CD4-positive, alpha-beta T cell treated with Interleukin-12 subunit alpha and Interleukin-12 subunit beta, for 1 hour (primary cell): ENCODE measurements at regions not wholly inside any gene's neighbourhood (a gene's known extent, or its start where the extent isn't known, plus 50 kb on each side); places are given as distances from the start of the nearest gene placed in this dataset.
"Not testable (repeated sequence)": the region's sequence is repeated elsewhere in the genome, so short reads cannot be mapped to it uniquely, and the experiment has no call there.

Source experiments
- DNase-seq: peaks from one replicate; pipeline ENCODE4 v3.0.0-alpha.2; 2020

DNA sequence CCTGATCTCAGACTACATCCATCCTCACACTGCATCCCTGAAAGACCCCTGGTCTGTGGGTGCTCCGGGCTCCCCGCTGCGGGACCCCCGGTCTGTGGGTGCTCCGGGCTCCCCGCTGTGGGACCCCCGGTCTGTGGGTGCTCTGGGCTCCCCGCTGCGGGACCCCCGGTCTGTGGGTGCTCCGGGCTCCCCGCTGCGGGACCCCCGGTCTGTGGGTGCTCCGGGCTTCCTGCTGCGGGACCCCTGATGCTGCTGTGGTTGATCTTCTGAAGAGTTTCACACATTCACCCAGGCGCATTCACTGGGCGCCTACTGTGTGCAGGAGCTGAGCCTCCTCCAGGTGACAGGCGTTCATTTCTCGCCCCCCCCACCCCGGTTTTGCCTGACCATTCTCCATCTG, 162.7 kb upstream of the SALL3 start:
- DNase-seq, result no peak

DNA sequence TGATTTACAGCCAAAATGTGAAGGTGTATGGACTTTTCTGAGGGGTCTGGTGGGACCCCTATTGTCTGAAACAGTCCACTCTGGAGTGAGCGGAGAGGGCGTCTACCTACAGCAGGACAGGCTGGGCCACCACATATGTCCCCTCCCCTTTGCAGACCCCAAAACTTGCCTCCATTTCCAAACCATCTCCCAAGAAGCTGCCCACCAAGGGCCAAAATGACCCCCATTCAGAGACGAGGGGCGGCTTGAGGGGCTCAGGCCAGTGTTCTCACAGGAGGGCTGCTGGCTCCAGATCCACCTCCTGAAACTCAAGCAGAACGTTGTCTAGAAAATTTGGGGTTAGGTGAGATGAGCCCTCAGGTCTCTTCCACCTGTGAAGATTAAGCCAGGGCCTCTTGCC, 161.1 kb upstream of the SALL3 start:
- DNase-seq, result no peak

DNA sequence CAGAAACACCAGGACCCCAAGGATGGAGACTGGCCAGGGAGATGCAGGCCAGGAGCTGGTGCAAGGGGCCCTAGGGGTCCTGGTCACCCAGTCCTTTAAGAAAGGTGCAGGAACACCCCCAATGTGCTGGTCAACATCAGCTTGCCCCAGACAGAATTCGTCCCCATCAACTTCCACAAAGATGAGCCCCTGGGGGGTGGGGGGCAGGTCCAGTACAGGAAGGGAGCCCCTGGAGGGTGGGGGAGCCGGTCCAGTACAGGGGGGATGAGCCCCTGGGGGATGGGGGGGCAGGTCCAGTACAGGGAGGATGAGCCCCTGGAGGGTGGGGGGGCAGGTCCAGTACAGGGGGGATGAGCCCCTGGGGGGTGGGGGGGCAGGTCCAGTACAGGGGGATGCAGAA, 160.7 kb upstream of the SALL3 start:
- DNase-seq, result no peak

DNA sequence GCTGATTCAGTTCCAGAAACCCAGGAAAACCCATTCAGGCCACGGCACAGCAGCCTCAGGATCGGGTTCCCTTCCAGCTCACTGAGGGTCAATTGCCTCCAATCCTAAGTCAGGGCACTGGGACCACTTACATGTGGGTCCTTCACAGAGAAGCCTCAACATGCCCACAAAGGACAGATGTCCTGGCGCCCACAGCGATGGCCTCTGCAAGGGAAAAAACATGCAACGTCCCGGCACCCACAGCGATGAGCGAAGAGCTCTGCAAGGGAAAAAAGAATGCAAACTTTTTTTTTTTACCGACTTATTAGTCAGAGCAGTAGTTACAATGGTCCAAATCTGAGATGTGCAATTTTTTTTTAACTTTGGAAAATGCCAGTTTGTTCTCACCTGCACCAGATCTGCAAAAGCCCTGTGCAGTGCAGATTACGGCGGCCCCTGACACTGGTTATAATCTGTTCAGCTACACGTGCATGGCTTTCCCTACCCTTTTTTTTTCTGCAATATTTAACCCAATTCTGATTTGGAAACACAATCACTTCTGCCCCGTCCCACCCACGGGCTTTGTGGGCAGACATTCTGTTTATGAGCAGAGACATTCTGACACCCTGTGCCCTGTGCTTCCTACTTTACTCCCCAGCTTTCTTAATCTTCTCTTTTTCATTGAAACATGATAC, 159.3 kb upstream of the SALL3 start:
- no peak for DNase-seq

DNA sequence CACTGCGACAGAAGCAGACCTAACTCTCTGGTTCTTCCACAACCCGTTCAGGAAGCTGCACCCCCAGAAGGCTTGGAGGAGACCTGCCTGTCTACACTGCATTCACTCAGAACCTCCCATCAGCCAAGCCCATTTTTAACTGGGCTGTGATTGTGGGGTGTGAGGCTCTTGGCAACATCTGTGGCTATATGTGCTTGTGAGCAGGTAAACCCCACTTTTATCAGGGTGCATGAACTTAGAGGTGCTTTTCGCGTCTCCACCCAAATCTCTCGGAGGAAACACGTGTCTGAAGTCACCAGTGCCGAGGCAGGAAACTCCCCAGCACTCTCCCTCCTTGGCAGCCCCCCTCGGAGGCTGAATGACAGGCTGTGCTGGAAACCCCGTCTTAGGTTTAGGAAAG, 158.2 kb upstream of the SALL3 start:
- no peak for DNase-seq

DNA sequence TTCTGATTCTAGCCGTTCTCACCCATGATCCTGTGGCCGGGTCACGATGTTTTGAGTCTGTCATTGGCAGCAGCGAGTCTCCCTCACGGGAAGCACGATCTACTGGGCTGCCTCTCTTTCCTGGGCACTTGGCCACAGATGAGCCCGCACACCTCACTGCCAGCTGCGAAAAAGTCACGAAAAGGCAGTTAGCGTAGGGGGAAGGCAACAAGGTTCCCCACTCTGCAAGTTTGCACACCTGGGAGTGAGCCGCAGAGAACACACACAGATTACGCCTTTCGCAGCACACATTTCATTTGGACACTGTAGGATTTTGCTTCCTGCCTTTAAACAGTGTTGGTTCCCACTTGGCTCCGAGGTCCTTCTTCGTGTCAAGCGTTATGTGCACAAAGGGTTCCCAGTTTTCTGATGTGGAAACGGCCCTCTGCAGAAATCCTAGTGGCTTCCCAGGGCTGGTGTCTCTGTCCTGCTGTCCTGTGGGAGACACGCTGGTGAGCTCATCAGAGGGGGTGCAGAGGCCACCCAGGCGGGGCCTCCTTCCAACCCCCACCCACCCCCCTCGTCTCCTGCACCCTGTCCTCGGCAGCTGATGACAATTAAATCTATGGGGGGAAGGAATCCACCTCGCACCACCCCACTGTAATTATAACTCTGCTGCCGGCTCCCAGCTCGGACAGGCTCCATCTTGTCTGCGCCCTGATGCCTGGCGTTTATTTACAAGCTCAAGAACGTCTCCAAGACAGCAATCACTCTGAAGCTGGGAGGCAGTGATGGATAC, 157.3 kb upstream of the SALL3 start:
- DNase-seq, result no peak

DNA sequence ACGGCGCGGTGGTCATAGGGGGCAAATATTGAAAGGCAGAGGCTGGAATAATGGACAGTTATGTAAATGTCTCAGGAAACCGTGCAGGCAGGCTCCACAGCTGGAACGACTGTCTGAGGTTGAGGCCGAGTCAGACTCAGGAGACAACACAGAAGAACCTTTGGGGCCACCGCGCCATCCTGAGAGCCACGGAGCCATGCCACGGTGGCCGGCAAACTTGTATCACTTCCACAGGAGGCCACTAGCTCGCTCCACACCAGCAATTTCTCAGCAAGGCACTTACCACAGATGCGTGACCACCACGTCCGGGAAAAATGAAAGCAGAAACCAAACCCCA, 156.7 kb upstream of the SALL3 start:
- DNase-seq, result no peak

DNA sequence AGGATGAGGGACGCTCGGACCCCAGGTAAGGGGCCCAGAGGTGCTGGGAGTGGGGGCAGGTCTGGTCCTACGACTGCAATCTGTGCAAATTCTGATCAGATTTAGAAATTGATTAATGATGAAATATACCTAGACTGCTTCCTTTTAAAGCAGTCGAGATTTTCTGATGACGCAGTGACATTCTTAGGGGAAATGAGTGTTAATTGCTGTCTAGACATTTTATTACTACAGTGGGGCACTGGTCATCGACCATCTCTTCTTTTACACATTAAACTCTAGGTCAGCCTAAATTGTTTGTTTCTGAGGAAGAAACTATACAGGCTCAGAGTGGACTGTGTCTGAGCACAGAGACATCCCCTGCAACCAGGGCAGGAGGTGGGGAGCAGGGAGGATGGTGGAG, 154.4 kb upstream of the SALL3 start:
- DNase-seq, result no peak

DNA sequence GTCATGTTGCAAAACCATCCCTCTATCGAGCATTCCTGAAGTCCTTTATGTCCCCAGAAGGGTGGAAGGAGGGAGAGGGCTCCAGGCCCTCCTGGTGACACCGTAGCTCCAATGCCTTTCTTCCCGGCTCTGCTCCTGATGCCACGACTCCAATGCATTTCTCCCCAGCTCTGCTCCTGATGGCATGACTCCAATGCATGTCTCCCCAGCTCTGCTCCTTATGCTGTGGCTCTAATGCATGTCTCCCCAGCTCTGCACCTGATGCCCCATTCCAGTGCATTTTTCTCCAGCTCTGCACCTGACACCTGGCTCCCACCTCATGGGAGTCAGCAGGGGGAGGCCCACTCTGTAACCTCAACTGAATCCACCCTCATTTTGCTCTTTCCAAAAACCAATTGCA, 153.0 kb upstream of the SALL3 start:
- DNase-seq, result no peak

DNA sequence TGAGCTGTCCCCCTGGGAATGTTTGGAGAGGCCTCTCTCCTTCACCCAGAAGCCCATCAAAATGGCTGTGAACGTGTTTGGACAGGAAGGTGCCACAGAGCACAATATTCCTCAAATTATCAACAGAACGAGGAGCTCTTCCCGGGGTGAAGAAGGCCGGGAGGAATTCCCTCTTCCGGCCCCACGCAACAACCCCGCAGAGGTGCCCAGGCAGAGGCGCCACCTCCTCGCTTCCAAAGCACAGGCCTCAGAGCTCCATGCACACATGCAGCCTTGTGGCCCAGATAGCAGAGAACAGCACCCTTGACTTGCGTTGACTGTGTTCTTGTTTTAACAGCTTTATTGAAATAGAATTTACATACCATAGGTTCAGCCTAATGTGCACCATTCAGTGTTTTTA, 152.5 kb upstream of the SALL3 start:
- no peak for DNase-seq

DNA sequence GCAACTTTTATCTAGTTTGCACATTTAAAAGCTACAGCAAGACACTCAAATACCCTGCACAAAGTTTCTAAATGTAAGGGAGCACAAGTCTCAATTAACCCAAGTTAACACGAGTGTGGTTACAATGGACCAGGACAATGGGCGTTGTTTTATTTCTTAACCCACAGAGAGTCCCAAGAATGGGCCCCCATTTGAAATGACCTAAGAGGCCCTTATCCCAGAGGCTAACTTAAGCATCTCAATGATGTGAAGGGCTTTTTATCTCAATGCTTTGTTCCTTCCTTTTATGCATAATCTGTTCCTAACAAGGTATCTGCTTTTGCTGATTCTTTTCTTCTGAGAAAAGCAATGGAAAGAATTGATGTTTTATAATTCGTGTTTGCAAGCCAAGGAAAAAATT, 151.5 kb upstream of the SALL3 start:
- no peak for DNase-seq

DNA sequence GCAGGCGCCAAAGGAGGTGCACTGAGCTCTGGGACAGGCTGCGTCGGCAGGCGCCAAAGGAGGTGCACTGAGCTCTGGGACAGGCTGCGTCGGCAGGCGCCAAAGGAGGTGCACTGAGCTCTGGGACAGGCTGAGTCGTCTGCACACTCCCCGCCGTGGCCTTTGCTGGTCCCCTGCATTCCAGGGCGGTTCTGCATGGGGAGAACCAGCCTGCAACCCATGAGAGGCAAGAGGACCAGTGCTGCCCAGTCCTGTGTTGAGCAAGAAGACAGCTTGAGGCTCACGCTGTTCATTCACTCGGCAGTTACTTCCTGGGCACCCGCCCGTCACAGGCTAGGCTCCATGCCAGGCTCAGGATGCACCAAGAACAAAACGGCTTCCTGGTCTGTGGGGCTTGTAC, 150.6 kb upstream of the SALL3 start:
- not testable (repeated sequence) for DNase-seq

DNA sequence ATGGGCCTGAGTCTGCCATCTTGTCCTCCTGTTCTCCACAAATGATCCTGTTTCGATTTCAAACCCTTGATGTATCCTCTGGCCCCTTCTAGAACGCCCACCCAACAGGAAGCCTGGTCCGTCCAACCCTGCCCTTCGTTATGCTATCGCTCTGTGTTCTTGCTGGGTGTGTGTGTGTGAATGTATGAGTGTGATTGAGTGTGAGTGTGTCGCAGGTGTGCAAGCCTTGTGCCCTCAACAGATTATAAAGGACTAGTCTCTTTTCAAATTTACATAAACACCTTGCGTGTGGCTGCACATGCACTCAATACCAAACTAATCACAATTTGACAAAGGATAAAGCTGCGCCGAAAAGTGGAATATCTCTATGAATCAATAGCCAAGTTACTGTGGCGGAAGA, 149.5 kb upstream of the SALL3 start:
- no peak for DNase-seq

DNA sequence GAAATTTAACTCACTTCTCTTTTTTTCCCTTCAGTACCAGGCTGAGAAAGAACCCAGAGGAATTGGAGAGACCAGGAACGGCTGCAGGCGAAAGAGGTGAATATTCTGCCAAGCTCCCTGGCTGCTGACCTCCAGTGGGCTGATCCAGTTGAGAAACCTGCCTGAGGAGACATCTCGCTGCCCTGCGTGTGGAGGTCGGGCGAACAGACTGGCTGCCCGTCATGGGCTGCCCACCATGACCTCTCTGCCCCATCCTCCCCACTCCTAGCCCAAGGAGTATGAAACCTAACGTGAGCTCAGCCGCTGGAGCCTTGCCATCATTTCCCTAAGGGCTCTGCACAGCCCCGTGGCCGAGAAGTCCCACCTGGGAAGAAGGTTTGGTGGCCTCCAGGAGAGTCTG, 148.8 kb upstream of the SALL3 start:
- no peak for DNase-seq

DNA sequence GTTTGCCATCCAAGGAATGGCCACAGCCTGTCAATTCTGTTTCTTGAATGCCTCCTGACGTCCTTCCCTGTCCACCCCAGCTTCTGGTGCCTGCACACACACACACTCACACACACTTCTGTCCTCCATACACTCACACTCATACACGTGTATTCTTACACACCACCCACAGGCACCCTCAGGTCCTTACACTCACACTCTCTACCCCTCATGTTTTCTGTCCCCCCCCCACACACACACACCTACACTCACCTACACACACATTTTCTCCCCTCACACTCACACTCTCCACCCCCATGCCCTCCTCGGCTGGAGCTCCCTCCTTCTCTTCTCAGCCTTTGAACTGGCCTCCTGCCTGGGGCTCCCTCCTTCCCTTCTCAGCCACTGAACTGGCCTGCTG, 148.0 kb upstream of the SALL3 start:
- DNase-seq, result no peak

DNA sequence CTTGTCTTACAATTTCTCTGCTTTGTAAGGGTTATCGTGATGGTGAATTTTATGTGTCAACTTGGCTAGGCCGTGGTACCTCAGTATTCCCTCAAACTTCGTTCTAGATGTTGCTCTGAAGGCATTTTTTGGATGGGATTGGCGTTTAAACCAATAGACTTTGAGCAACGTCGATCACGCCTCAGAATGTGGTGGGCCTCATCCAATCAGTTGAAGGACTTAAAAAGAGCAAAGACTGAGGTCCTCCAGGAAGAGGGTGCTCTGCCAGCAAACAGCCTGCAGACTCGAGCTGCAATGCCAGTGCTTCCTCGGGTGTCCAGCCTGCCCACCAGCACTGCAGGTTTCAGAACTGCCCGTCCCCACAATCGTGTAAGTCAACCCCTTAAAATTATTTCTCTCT, 145.8 kb upstream of the SALL3 start:
- no peak for DNase-seq

DNA sequence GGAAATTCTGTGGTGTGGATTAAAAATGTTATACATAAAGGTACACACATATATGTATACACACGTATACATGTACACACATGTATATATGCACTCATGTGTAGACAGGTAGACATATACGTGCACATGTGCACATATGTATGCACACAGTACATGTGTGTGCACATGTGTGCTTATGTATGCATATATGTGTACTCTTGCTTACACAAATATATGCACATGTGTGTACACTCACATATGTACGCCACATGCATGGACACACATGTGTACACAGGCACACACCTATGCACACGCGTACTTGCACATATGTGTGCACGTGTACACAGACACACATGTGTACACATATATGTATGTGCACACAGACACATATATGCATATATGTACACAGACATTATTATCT, 142.8 kb upstream of the SALL3 start:
- no peak for DNase-seq

DNA sequence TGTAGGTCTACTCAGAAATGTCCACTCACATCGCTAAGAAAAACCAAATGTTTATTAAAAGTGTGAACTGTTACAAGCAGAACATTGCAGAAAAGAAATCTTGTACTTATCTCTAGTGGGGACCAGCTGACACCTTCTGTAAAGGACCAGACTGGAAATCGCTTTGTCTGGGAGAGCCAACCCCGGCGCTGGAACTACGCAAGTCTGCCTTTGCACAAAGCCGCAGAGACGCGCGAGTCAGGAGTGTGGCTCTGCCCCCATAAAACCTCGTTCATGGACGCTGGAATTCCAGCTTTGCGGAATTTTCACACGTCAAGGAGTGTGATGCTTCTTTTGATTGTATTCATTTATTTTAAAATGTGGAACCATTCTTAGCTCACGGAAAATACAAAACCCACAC, 141.9 kb upstream of the SALL3 start:
- no peak for DNase-seq

DNA sequence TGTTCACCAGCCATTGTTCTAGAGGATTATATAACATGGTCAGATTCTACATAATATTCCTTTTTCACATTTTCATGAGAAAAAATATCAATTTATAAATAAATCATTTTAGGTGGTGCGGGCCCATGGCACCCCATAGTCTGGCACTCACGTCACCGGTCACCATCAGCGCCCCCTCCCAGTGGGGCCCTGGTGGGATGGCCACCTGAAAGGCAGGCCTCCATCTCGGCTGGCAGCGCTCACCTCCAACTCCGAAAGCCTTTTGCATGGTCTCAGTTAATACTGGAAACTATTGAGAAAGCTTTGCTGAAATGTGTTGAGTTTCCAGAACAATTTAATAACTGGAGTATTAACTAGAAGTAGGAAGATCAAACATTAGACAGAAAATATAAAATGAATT, 141.4 kb upstream of the SALL3 start:
- no peak for DNase-seq

DNA sequence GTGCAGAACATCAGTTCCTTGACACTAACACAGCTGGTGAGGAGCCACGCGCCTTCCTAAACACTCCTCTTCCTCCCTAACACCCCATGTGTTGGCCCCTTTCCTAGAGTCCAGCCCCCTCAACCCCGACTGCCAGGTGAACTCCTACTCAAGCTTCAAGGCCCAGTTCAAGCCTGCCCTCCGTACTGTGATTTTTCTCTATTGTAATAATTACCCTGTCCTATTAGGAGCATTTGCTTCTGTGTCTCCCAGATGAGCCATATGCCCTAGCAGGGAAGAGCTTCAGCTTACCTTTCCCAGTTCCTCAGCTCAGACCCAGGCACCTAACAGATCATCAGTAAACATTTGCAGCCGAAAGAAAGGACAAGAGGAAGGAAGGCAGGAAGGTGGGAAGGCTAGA, 130.6 kb upstream of the SALL3 start:
- no peak for DNase-seq

DNA sequence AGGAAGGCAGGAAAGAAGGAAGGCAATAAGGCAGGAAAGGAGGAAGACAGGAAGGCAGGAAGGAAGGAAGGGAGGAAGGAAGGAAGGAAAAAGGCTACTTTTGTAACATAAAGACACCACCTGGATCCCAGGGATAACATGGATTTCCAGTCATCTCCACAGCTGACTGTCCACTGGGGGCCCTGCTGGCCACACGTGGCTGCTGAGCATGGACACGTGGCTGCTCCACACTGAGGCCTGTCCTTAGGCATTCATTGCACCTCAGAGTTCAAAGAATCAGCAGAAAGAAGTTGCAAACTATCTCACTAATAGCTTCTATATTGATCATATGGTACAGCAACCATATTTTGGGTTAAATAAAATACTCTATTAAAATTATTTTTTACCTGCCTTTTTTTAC, 130.2 kb upstream of the SALL3 start:
- DNase-seq, result no peak

DNA sequence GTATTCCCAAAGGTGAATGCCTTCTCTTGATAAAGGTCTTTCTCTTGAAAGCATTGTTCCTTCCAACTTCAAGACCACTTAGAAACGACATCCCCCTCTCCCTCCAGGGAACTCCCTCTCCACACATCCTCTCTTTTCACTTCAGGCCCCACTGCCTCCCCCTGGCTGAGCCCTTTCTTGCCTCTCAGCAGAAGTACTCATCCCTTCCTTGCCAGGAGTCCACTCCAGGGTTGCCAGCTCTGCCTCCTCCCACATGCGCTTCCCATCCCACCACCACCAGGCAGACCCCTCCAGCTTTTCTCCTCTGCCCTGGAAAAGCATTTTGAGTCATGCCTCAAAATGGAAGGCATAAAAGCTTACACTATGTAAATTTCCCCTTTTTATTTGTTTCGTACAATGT, 126.3 kb upstream of the SALL3 start:
- no peak for DNase-seq

DNA sequence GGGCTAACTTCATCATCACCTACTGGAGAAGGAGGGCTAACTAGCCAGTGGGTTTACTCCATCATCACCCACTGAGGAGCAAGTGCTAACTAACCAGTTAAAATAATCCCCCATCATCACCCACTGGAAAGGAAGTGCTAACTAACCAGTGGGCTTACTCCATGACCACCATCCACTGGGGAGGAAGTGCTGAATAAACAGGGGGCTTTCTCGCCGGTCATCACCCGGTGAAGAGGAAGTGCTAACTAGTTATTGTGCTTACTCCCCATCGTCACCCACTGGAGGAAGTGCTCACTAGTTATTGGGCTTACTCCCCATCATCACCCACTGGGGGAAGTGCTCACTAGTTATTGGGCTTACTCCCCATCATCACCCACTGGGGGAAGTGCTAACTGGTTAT, 124.4 kb upstream of the SALL3 start:
- no peak for DNase-seq

DNA sequence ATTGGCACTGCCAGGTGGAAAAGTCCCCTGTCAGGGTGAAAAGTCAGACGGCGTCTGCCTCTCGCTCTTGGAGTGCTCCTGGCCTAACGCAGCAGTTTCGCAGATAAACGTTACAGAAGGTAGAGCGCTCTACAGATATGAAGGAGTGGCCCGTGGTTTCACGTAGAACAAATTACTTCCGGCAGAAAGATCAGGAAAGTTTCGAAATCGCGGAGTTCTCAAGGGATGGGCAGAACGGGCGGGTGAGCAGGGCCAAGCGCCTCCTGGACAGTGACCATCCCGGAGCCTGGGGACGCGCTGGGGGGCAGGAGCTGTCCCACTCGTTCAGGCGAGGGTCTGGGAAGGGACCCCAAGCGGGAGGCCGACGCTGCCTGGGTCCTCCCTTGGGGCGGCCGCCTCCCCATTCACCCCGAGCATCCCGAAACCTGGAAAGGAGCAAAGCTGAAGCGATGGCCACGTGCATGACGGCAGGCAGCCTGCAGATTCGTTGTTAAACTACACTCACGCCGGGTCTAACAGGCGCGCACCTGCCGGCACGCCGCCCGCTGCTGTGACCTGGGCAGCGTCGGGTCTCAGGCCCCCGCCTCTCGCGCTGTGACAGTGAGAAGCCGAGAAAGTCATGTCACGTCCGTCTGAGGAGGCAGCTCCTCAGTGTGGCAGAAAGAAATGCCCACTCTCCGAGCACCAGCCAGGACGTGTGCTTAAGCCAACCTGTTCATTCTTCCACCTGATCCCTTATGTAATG, 122.9 kb upstream of the SALL3 start:
- DNase-seq, result no peak
